WTC11 (cell line): ENCODE measurements at regions not wholly inside any gene's neighbourhood (a gene's known extent, or its start where the extent isn't known, plus 50 kb on each side); places are given as distances from the start of the nearest gene placed in this dataset.

Source experiments
- ATAC-seq: fragments of 200-7000 bp; cut with Tn5 transposase; 2 replicates; pipeline ENCODE4 v1.10.0; 2021; ENCODE audit warnings: mild to moderate bottlenecking, moderate library complexity
- CTCF ChIA-PET: fragments of 300-600 bp; sonication (Branson Sonifier 250); formaldehyde crosslinking; loops from one replicate; lab custom pipeline; 2021; ENCODE audit warnings: antibody characterized with exemption; lab: Charles Lee
- POLR2A ChIA-PET: fragments of 350-600 bp; sonication (Branson Sonifier 250); formaldehyde crosslinking; loops from one replicate; lab custom pipeline; 2021; ENCODE audit warnings: antibody characterized with exemption; lab: Charles Lee
- DNase-seq: peaks from one replicate; pipeline ENCODE4 v3.0.0; 2021; ENCODE audit warnings: low spot score
- H3K27ac Mint-ChIP-seq: 2 replicates; pipeline ENCODE4 v1.8.0; 2021; ENCODE audit warnings: mixed read lengths
- H3K27me3 Mint-ChIP-seq: 2 replicates; pipeline ENCODE4 v1.8.0; 2021; ENCODE audit warnings: low read depth, mild to moderate bottlenecking, moderate library complexity, mixed read lengths
- H3K36me3 Mint-ChIP-seq: 2 replicates; pipeline ENCODE4 v1.8.0; 2021; ENCODE audit warnings: mixed read lengths
- H3K4me1 Mint-ChIP-seq: 2 replicates; pipeline ENCODE4 v1.8.0; 2022; ENCODE audit warnings: mixed read lengths
- H3K4me3 Mint-ChIP-seq: 2 replicates; pipeline ENCODE4 v1.8.0; 2021; ENCODE audit warnings: mild to moderate bottlenecking, moderate library complexity, mixed read lengths
- H3K9me3 Mint-ChIP-seq: 2 replicates; pipeline ENCODE4 v1.8.0; 2021; ENCODE audit warnings: mixed read lengths
- AFF4 ChIP-seq: sonication (generic); formaldehyde crosslinking; IDR thresholded peaks from 2 replicates; pipeline ENCODE4 v1.8.1; 2023; ENCODE audit warnings: mild to moderate bottlenecking, missing genetic modification reagents, borderline replicate concordance
- ATF1 ChIP-seq: sonication (generic); formaldehyde crosslinking; IDR thresholded peaks from 2 replicates; pipeline ENCODE4 v1.8.1; 2023; ENCODE audit warnings: mild to moderate bottlenecking, moderate library complexity, missing genetic modification reagents
- CDX4 ChIP-seq: fragments of 250-450 bp; sonication (Bioruptor Pico); IDR thresholded peaks from 2 replicates; pipeline ENCODE4 v1.9.0; 2021; ENCODE audit warnings: moderate library complexity, mild to moderate bottlenecking, inconsistent platforms, borderline replicate concordance
- CREB1 ChIP-seq: sonication (generic); formaldehyde crosslinking; IDR thresholded peaks from 2 replicates; pipeline ENCODE4 v1.8.0; 2023; ENCODE audit warnings: mild to moderate bottlenecking, missing genetic modification reagents
- E2F4 ChIP-seq: sonication (generic); formaldehyde crosslinking; IDR thresholded peaks from 2 replicates; pipeline ENCODE4 v1.8.1; 2022; ENCODE audit warnings: low read depth, mild to moderate bottlenecking, moderate library complexity, missing genetic modification reagents, borderline replicate concordance
- ETV6 ChIP-seq: sonication (generic); formaldehyde crosslinking; IDR thresholded peaks from 2 replicates; pipeline ENCODE4 v1.8.1; 2022; ENCODE audit warnings: mild to moderate bottlenecking, missing genetic modification reagents
- KAT7 ChIP-seq: sonication (generic); formaldehyde crosslinking; IDR thresholded peaks from 2 replicates; pipeline ENCODE4 v1.8.1; 2023; ENCODE audit warnings: missing genetic modification reagents, mild to moderate bottlenecking, borderline replicate concordance
- MYBL2 ChIP-seq: sonication (generic); formaldehyde crosslinking; IDR thresholded peaks from 2 replicates; pipeline ENCODE4 v1.8.1; 2023; ENCODE audit warnings: mild to moderate bottlenecking, moderate library complexity, missing genetic modification reagents
- NFE2L1 ChIP-seq: sonication (generic); formaldehyde crosslinking; IDR thresholded peaks from 2 replicates; pipeline ENCODE4 v1.8.1; 2023; ENCODE audit warnings: missing genetic modification reagents
- NR1H2 ChIP-seq: sonication (generic); formaldehyde crosslinking; IDR thresholded peaks from 2 replicates; pipeline ENCODE4 v1.9.0; 2021; ENCODE audit warnings: mild to moderate bottlenecking, moderate library complexity, missing genetic modification reagents
- NR3C1 ChIP-seq: sonication (generic); formaldehyde crosslinking; conservative IDR thresholded peaks from 2 replicates; pipeline ENCODE4 v1.8.1; 2023; ENCODE audit warnings: low read depth, mild to moderate bottlenecking, missing genetic modification reagents
- PRRX2 ChIP-seq: fragments of 250-450 bp; sonication (Bioruptor Pico); IDR thresholded peaks from 2 replicates; pipeline ENCODE4 v1.8.0; 2021; ENCODE audit warnings: mild to moderate bottlenecking
- RORB ChIP-seq: fragments of 250-450 bp; sonication (Bioruptor Pico); IDR thresholded peaks from 2 replicates; pipeline ENCODE4 v1.9.0; 2021; ENCODE audit warnings: mild to moderate bottlenecking
- USF1 ChIP-seq: sonication (generic); formaldehyde crosslinking; IDR thresholded peaks from 2 replicates; pipeline ENCODE4 v1.8.0; 2022; ENCODE audit warnings: mild to moderate bottlenecking, missing genetic modification reagents
- ZMAT4 ChIP-seq: fragments of 250-450 bp; sonication (Bioruptor Pico); IDR thresholded peaks from 2 replicates; pipeline ENCODE4 v1.9.0; 2021; ENCODE audit warnings: mild to moderate bottlenecking
- ZNF423 ChIP-seq: fragments of 250-450 bp; sonication (Bioruptor Pico); IDR thresholded peaks from 2 replicates; pipeline ENCODE4 v2.1.2; 2022; ENCODE audit warnings: mild to moderate bottlenecking, moderate library complexity
- TF ChIP-seq, protein P1 (sequence below): sonication (generic); formaldehyde crosslinking; IDR thresholded peaks from 2 replicates; pipeline ENCODE4 v1.8.0; 2023; ENCODE audit warnings: missing genetic modification reagents
- TF ChIP-seq, protein P2 (sequence below): sonication (generic); formaldehyde crosslinking; IDR thresholded peaks from 2 replicates; pipeline ENCODE4 v1.8.1; 2023; ENCODE audit warnings: mild to moderate bottlenecking, missing genetic modification reagents
- TF ChIP-seq, protein P3 (sequence below): sonication (generic); formaldehyde crosslinking; IDR thresholded peaks from 2 replicates; pipeline ENCODE4 v1.8.1; 2023; ENCODE audit warnings: mild to moderate bottlenecking, missing genetic modification reagents, moderate library complexity
- TF ChIP-seq, protein P4 (sequence below): sonication (generic); formaldehyde crosslinking; IDR thresholded peaks from 2 replicates; pipeline ENCODE4 v1.8.1; 2022; ENCODE audit warnings: mild to moderate bottlenecking, missing genetic modification reagents, moderate library complexity, borderline replicate concordance
- TF ChIP-seq, protein P5 (sequence below): sonication (generic); formaldehyde crosslinking; IDR thresholded peaks from 2 replicates; pipeline ENCODE4 v1.8.1; 2023; ENCODE audit warnings: mild to moderate bottlenecking, moderate library complexity, missing genetic modification reagents
- TF ChIP-seq, protein P6 (sequence below): sonication (generic); formaldehyde crosslinking; IDR thresholded peaks from 2 replicates; pipeline ENCODE4 v1.8.0; 2022; ENCODE audit warnings: mild to moderate bottlenecking, missing genetic modification reagents

DNA sequence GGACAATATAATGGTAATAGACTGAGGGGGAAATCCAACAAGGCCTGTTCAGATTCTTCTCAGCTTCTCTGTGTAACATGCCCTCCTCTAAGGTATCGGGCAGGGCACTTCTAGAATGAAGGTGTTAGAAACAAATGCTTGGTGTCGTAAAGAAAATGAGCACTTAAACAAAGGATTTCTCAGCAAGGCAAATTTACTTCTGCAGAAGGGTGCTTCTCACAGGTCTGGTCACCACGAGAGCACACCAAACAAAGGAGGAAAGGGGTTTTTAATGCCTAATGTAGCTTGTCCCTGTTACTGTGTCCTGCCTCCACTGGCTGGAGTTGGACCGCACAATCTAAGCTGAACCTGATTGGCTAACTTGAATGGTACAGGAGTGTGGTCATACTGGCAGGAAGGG, 642.6 kb upstream of the CDH8 start:
- ChIA-PET POLR2A (no interaction called here), CTCF (no interaction called here)
- H3K27me3 Mint-ChIP-seq: peaks cover 5% of the 10 kb centered on the region
- TF ChIP-seq USF1 (CRISPR knock-in tag): no peak
- no peak for TF ChIP-seq E2F4 (CRISPR knock-in tag)
- no peak for TF ChIP-seq KAT7 (CRISPR knock-in tag)
- TF ChIP-seq, protein P1, sequence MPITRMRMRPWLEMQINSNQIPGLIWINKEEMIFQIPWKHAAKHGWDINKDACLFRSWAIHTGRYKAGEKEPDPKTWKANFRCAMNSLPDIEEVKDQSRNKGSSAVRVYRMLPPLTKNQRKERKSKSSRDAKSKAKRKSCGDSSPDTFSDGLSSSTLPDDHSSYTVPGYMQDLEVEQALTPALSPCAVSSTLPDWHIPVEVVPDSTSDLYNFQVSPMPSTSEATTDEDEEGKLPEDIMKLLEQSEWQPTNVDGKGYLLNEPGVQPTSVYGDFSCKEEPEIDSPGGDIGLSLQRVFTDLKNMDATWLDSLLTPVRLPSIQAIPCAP (CRISPR knock-in tag): no peak
- TF ChIP-seq RORB (CRISPR knock-in tag): no peak
- TF ChIP-seq NR1H2 (CRISPR knock-in tag): no peak
- no peak for TF ChIP-seq NFE2L1 (CRISPR knock-in tag)
- TF ChIP-seq, protein P2, sequence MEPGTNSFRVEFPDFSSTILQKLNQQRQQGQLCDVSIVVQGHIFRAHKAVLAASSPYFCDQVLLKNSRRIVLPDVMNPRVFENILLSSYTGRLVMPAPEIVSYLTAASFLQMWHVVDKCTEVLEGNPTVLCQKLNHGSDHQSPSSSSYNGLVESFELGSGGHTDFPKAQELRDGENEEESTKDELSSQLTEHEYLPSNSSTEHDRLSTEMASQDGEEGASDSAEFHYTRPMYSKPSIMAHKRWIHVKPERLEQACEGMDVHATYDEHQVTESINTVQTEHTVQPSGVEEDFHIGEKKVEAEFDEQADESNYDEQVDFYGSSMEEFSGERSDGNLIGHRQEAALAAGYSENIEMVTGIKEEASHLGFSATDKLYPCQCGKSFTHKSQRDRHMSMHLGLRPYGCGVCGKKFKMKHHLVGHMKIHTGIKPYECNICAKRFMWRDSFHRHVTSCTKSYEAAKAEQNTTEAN (CRISPR knock-in tag): no peak
- TF ChIP-seq CDX4: no peak
- no peak for TF ChIP-seq ZMAT4 (CRISPR knock-in tag)
- H3K36me3 Mint-ChIP-seq: peaks cover 51% of the 10 kb centered on the region
- no peak for DNase-seq
- H3K4me1 Mint-ChIP-seq: peaks cover 3% of the 10 kb centered on the region; the same call in 1 of the 2 replicates
- peaks cover 84% of the 10 kb centered on the region for H3K9me3 Mint-ChIP-seq
- H3K4me3 Mint-ChIP-seq: no peak overlapping the region
- ATAC-seq: no peak
- H3K27ac Mint-ChIP-seq: no peak overlapping the region

GRCh38 chr16:62676306-62676705, 640.1 kb upstream of the CDH8 start:
- ChIA-PET POLR2A (no interaction called here), CTCF (no interaction called here)
- Mint-ChIP-seq H3K4me1 (no peaks in the 10 kb centered on the region), H3K27me3 (peaks cover 5% of the 10 kb centered on the region), H3K27ac (no peak overlapping the region), H3K9me3 (peaks cover 64% of the 10 kb centered on the region), H3K36me3 (peaks cover 42% of the 10 kb centered on the region), H3K4me3 (no peak overlapping the region)
- no peak for ATAC-seq
- TF ChIP-seq PRRX2 (CRISPR knock-in tag) (no peak), MYBL2 (CRISPR knock-in tag) (no peak), ATF1 (CRISPR knock-in tag) (no peak), AFF4 (no peak), ZMAT4 (CRISPR knock-in tag) (no peak), NR3C1 (no peak), ETV6 (CRISPR knock-in tag) (no peak), ZNF423 (CRISPR knock-in tag) (no peak), KAT7 (CRISPR knock-in tag) (no peak), CREB1 (CRISPR knock-in tag) (no peak)
- TF ChIP-seq, protein P3, sequence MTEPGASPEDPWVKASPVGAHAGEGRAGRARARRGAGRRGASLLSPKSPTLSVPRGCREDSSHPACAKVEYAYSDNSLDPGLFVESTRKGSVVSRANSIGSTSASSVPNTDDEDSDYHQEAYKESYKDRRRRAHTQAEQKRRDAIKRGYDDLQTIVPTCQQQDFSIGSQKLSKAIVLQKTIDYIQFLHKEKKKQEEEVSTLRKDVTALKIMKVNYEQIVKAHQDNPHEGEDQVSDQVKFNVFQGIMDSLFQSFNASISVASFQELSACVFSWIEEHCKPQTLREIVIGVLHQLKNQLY (CRISPR knock-in tag): no peak
- TF ChIP-seq, protein P4, sequence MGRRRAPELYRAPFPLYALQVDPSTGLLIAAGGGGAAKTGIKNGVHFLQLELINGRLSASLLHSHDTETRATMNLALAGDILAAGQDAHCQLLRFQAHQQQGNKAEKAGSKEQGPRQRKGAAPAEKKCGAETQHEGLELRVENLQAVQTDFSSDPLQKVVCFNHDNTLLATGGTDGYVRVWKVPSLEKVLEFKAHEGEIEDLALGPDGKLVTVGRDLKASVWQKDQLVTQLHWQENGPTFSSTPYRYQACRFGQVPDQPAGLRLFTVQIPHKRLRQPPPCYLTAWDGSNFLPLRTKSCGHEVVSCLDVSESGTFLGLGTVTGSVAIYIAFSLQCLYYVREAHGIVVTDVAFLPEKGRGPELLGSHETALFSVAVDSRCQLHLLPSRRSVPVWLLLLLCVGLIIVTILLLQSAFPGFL (CRISPR knock-in tag): no peak
- TF ChIP-seq, protein P5, sequence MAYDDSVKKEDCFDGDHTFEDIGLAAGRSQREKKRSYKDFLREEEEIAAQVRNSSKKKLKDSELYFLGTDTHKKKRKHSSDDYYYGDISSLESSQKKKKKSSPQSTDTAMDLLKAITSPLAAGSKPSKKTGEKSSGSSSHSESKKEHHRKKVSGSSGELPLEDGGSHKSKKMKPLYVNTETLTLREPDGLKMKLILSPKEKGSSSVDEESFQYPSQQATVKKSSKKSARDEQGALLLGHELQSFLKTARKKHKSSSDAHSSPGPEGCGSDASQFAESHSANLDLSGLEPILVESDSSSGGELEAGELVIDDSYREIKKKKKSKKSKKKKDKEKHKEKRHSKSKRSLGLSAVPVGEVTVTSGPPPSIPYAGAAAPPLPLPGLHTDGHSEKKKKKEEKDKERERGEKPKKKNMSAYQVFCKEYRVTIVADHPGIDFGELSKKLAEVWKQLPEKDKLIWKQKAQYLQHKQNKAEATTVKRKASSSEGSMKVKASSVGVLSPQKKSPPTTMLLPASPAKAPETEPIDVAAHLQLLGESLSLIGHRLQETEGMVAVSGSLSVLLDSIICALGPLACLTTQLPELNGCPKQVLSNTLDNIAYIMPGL (CRISPR knock-in tag): no peak
- TF ChIP-seq, protein P6, sequence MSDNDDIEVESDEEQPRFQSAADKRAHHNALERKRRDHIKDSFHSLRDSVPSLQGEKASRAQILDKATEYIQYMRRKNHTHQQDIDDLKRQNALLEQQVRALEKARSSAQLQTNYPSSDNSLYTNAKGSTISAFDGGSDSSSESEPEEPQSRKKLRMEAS (CRISPR knock-in tag): no peak
- no peak for DNase-seq
